GM21529 (cell line): ENCODE measurements at regions not wholly inside any gene's neighbourhood (a gene's known extent, or its start where the extent isn't known, plus 50 kb on each side); places are given as distances from the start of the nearest gene placed in this dataset.
"Not testable (repeated sequence)": the region's sequence is repeated elsewhere in the genome, so short reads cannot be mapped to it uniquely, and the experiment has no call there.

ENCODE experiments used
- ATAC-seq: cut with Tn5 transposase; IDR thresholded peaks from one replicate; pipeline ENCODE4 v1.9.1; 2021; ENCODE audit not compliant: unreplicated experiment

GRCh38 chr7:86375602-86376001 is 268.1 kb upstream of the GRM3 start:
- not testable (repeated sequence) for ATAC-seq

GRCh38 chr7:86372262-86372661 is 271.4 kb upstream of the GRM3 start:
- no peak for ATAC-seq

- ATAC-seq: no peak
Measured at GRCh38 chr7:86366946-86367345, 276.8 kb upstream of the GRM3 start.

DNA sequence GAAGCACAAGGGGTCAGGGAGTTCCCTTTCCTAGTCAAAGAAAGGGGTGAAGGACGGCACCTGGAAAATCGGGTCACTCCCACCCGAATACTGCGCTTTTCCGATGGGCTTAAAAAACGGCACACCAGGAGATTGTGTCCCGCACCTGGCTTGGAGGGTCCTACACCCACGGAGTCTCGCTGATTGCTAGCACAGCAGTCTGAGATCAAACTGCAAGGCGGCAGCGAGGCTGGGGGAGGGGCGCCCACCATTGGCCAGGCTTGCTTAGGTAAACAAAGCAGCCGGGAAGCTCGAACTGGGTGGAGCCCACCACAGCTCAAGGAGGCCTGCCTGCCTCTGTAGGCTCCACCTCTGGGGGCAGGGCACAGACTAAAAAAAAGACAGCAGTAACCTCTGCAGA is 303.3 kb upstream of the GRM3 start:
- ATAC-seq: not testable (repeated sequence)

DNA sequence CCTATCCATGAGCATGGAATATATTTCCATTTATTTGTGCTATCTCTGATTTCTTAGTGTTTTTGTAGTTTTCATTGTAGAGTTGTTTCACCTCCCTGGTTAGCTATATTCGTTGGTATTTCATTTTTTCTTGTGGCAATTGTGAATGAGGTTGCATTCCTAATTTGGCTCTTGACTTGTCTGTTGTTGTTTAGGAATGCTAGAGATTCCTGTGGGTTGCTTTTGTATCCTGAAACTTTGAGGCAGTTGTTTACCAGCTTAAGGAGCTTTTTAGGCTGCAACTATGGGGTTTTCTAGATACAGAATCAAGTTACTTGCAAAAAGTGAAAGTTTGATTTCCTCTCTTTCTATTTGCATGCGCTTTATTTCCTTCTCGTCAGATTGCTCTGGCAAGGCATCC is 304.7 kb upstream of the GRM3 start:
- no peak for ATAC-seq

- ATAC-seq: no peak
Measured at GRCh38 chr7:86328801-86329433, 314.8 kb upstream of the GRM3 start.

DNA sequence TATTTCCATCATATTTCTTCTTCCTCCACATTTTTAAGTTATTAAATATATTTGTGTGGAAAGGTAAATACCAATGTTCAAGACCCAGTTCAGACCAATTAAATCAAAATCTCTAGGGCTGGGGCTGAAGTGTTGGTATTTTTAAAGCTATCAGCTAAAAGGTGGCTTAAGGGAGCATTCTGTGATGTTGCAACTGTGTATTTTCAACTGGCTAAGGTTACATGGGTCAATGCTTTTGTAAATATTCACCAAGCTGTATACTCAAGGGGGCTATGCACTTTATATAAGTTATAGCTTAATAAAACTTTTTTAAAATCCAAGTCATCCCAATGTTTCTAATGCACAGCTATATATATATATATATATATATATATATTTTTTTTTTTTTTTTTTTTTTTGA is 316.9 kb upstream of the GRM3 start:
- ATAC-seq: no peak

- ATAC-seq: no peak
Measured at GRCh38 chr7:86320889-86321288, 322.8 kb upstream of the GRM3 start.

- no peak for ATAC-seq
Measured at GRCh38 chr7:86320341-86320740, 323.4 kb upstream of the GRM3 start.

DNA sequence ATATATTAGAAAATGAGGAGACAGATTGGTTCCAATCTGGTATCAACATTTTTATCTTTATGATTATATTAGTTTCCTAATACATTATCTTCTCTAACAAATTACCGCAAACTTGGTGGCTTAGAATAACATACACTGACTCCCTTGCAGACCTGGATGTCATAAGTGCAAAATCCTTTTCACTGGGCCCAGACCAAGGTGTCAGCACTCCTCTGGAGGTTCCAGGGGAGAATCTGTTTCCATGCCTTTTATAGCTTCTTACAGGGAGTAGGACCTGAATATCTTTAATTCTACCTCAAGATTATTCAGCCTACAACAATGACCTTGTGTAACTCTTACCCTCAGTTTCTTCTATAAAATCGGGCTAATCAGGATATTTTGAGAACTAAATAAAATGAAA is 329.9 kb upstream of the GRM3 start:
- ATAC-seq: no peak

GRCh38 chr7:86301301-86301700 is 342.4 kb upstream of the GRM3 start:
- no peak for ATAC-seq

GRCh38 chr7:86295526-86295925 is 348.2 kb upstream of the GRM3 start:
- ATAC-seq: no peak

- no peak for ATAC-seq
Measured at GRCh38 chr7:86282014-86282682, 361.6 kb upstream of the GRM3 start.

GRCh38 chr7:86280150-86280549 is 363.6 kb upstream of the GRM3 start:
- ATAC-seq: no peak

DNA sequence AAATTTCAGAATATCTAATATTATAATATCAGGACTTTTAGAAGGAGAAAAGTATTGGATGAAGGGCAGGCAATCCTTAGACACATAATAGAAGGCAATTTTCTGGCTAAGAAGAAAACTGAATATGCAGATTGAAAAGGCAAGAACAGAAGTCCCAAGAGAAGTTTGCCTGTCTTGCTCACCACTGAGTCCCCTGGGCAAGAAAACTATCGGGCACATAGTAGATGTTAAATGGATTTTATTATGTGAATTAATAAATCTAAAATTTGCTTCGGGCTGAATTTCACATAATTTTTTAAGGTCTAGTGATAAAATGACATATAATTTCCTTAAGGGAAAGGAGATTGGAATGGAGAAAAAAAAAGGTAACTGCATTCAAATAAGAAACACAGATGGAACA is 380.9 kb upstream of the GRM3 start:
- ATAC-seq: no peak

DNA sequence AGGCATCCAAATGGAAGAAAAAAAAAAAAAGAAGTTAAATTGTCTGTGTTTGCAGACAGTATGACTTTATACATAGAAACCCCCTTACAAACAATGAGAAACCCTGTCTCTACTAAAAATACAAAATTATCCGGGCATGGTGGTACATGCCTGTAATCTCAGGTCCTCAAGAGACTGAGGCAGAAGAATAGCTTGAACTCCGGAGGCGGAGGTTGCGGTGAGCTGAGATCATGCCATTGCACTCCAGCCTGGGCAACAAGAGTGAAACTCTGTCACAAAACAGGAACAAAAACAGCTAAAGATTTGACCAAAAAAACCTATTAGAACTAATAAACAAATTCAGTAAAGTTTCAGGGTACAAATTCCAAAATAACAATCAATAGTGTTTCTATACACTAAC is 385.8 kb upstream of the GRM3 start:
- ATAC-seq: no peak

DNA sequence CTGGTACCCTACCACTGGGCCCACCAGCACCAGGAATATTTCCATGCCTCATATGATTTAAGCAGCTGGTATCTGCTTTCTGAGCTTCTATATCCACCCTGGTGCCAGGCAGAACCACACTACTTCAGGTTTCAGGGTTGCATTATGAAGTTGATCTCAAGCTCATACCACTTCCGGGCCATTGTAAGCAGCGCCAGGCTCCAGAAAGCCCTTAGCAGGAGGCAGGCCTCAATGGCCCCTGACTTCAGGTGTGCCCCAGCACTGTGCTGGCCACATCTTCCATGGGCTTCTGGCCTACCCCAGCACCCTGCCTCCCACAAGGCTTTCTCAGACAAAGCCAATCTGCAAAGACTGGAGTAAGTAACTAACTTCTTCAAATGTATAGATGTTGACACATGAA is 391.3 kb upstream of the GRM3 start:
- ATAC-seq: no peak

GRCh38 chr7:86248977-86249376 is 394.7 kb upstream of the GRM3 start:
- no peak for ATAC-seq

GRCh38 chr7:86243171-86243570 is 400.5 kb upstream of the GRM3 start:
- ATAC-seq: no peak

DNA sequence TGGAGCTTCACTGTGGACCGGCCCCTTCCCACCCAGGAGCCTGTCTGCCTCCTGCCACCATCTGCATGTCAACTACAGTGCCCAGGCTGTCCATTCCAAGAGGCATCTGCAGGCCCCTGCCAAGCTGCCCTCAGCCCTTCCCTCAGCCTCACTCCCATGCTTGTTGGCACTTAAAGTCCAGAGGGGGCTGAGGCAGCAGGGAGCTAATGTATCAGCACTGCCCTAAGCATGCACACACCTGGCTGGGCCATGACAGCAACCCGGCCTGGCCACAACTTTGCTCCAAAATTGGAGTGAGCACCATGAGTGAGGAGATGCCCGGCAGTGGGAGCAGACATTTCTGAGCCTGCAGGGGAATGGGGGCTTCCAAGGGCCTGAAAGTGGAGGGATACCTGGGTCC is 417.5 kb upstream of the GRM3 start:
- ATAC-seq: no peak

DNA sequence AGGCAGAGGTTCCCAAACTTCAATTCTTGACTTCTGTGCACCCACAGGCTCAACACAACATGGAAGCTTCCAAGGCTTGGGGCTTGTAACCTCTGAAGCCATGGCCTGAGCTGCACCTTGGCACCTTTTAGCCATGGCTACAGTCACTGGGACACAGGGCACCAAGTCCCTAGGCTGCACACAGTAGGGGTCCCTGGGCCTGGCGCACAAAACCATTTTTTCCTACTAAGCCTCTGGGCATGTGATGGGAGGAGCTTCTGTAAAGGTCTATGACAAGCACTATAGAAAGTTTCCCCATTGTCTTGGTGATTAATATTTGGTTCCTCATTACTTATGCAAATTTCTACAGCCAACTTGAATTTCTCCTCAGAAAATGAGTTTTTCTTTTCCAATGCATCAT is 420.9 kb upstream of the GRM3 start:
- no peak for ATAC-seq

GRCh38 chr7:86214734-86215133 is 429.0 kb upstream of the GRM3 start:
- ATAC-seq: no peak

- ATAC-seq: no peak
Measured at GRCh38 chr7:86212976-86213375, 430.7 kb upstream of the GRM3 start.
